IMR-90 (cell line): ENCODE measurements at regions not wholly inside any gene's neighbourhood (a gene's known extent, or its start where the extent isn't known, plus 50 kb on each side); places are given as distances from the start of the nearest gene placed in this dataset.

Experiments used
- ATAC-seq: fragments of 200-7000 bp; cut with Tn5 transposase; 2 replicates; pipeline ENCODE4 v1.9.1; 2020; ENCODE audit warnings: low read depth, mild to moderate bottlenecking, moderate library complexity
- BruUV-seq: library from RNA; stranded (reverse); fragments of 400-500 nt; replicated peaks from 2 replicates; lab custom pipeline; 2021; lab: Mats Ljungman, UMichigan
- CTCF ChIA-PET: fragments of 300-600 bp; formaldehyde crosslinking; extraction: SDS; loops from one replicate; lab custom pipeline; 2021; ENCODE audit warnings: antibody characterized with exemption; lab: Yijun Ruan, JAX
- POLR2A ChIA-PET: fragments of 300-600 bp; sonication (Branson Sonifier 250); formaldehyde crosslinking; loops from one replicate; lab custom pipeline; 2022; ENCODE audit warnings: antibody characterized with exemption; ENCODE audit not compliant: unreplicated experiment; lab: Charles Lee
- DNase-seq: peaks from one replicate; pipeline ENCODE4 v3.0.0; 2013
- H2AFZ ChIP-seq: replicated peaks from 2 replicates; pipeline ENCODE3; 2013; ENCODE audit warnings: low read length, mild to moderate bottlenecking; ENCODE audit not compliant: poor library complexity
- H2AK5ac ChIP-seq: 2 replicates; pipeline ENCODE4 v1.6.1; 2013; ENCODE audit warnings: low read depth, low read length, inconsistent platforms
- H2AK9ac ChIP-seq: replicated peaks from 2 replicates; pipeline ENCODE3; 2013; ENCODE audit warnings: mild to moderate bottlenecking, low read depth, low read length, moderate library complexity; ENCODE audit not compliant: poor library complexity
- H2BK120ac ChIP-seq: 2 replicates; pipeline ENCODE4 v1.6.1; 2013; ENCODE audit warnings: low read depth, low read length, inconsistent platforms
- H2BK15ac ChIP-seq: 3 replicates; pipeline ENCODE4 v1.6.1; 2013; ENCODE audit warnings: low read depth, low read length, inconsistent platforms
- H2BK20ac ChIP-seq: 2 replicates; pipeline ENCODE4 v1.6.1; 2013; ENCODE audit warnings: low read depth, mild to moderate bottlenecking, inconsistent platforms, low read length, moderate library complexity
- H2BK5ac ChIP-seq: 2 replicates; pipeline ENCODE4 v1.6.1; 2013; ENCODE audit warnings: mild to moderate bottlenecking, low read depth, low read length, inconsistent platforms; ENCODE audit not compliant: poor library complexity, severe bottlenecking
- H3K14ac ChIP-seq: replicated peaks from 2 replicates; pipeline ENCODE4 v1.6.1; 2013; ENCODE audit warnings: low read depth, low read length, inconsistent platforms
- H3K18ac ChIP-seq: 2 replicates; pipeline ENCODE4 v1.6.1; 2013; ENCODE audit warnings: low read depth, low read length, control low read depth
- H3K23ac ChIP-seq: 2 replicates; pipeline ENCODE4 v1.6.1; 2013; ENCODE audit warnings: low read depth, low read length, inconsistent platforms
- H3K27ac ChIP-seq: 2 replicates; pipeline ENCODE4 v1.5.1; 2013; ENCODE audit warnings: mild to moderate bottlenecking, control low read depth, low read length; ENCODE audit not compliant: insufficient read depth
- H3K27me3 ChIP-seq: 2 replicates; pipeline ENCODE4 v1.6.1; 2013; ENCODE audit warnings: low read length; ENCODE audit not compliant: control insufficient read depth, insufficient read depth
- H3K36me3 ChIP-seq: 2 replicates; pipeline ENCODE4 v1.6.1; 2013; ENCODE audit warnings: low read length, mixed read lengths; ENCODE audit not compliant: control insufficient read depth, insufficient read depth
- H3K4ac ChIP-seq: 2 replicates; pipeline ENCODE4 v1.6.1; 2013; ENCODE audit warnings: low read depth, low read length, inconsistent platforms
- H3K4me1 ChIP-seq: 2 replicates; pipeline ENCODE4 v1.6.1; 2013; ENCODE audit warnings: low read length, mixed read lengths; ENCODE audit not compliant: control insufficient read depth, insufficient read depth
- H3K4me2 ChIP-seq: 2 replicates; pipeline ENCODE4 v1.6.1; 2013; ENCODE audit warnings: low read depth, mild to moderate bottlenecking, control low read depth, low read length, moderate library complexity
- H3K4me3 ChIP-seq: 2 replicates; pipeline ENCODE4 v1.5.1; 2013; ENCODE audit warnings: low read depth, mild to moderate bottlenecking, control low read depth, low read length, moderate library complexity; ENCODE audit not compliant: insufficient read depth
- H3K56ac ChIP-seq: 2 replicates; pipeline ENCODE4 v1.6.1; 2013; ENCODE audit warnings: low read length, inconsistent platforms; ENCODE audit not compliant: insufficient read depth; ENCODE audit errors: extremely low read depth
- H3K79me1 ChIP-seq, 2 experiments: 2 replicates each; pipeline ENCODE4 v1.6.1; 2013; ENCODE audit warnings: low read length in 2 of 2, inconsistent platforms in 1 of 2, low read depth in 1 of 2
- H3K9ac ChIP-seq: 2 replicates; pipeline ENCODE4 v1.6.1; 2013; ENCODE audit warnings: low read depth, low read length, control low read depth
- H3K9me1 ChIP-seq: 2 replicates; pipeline ENCODE4 v1.6.1; 2013; ENCODE audit warnings: low read length, inconsistent platforms; ENCODE audit not compliant: insufficient read depth
- H3K9me3 ChIP-seq: 2 replicates; pipeline ENCODE4 v1.6.1; 2013; ENCODE audit warnings: low read length; ENCODE audit not compliant: control insufficient read depth, insufficient read depth
- H4K20me1 ChIP-seq: 2 replicates; pipeline ENCODE4 v1.6.1; 2013; ENCODE audit warnings: low read length, inconsistent platforms; ENCODE audit not compliant: insufficient read depth
- H4K5ac ChIP-seq: 2 replicates; pipeline ENCODE4 v1.6.1; 2013; ENCODE audit warnings: mild to moderate bottlenecking, low read depth, low read length, control low read depth
- H4K8ac ChIP-seq, 2 experiments: 2 replicates each; pipeline ENCODE4 v1.6.1; 2013; ENCODE audit warnings: low read depth in 2 of 2, low read length in 2 of 2, control low read depth in 1 of 2, inconsistent platforms in 1 of 2
- H4K91ac ChIP-seq: 2 replicates; pipeline ENCODE4 v1.6.1; 2013; ENCODE audit warnings: low read depth, low read length, inconsistent platforms; ENCODE audit not compliant: insufficient read depth
- CHD1 ChIP-seq: IDR thresholded peaks from 2 replicates; pipeline ENCODE4 v1.6.1; 2012; ENCODE audit warnings: low read depth, low read length, improper control_type of control experiment
- MAFK ChIP-seq: IDR thresholded peaks from 2 replicates; pipeline ENCODE4 v1.6.1; 2012; ENCODE audit warnings: low read depth, low read length, improper control_type of control experiment
- MAZ ChIP-seq: IDR thresholded peaks from 2 replicates; pipeline ENCODE4 v1.6.1; 2012; ENCODE audit warnings: low read depth, mild to moderate bottlenecking, low read length, improper control_type of control experiment, moderate library complexity, borderline replicate concordance
- NFE2L2 ChIP-seq: fragments of 150-350 bp; IDR thresholded peaks from 2 replicates; pipeline ENCODE4 v1.6.1; 2016; ENCODE audit warnings: low read depth, mild to moderate bottlenecking, low read length
- RAD21 ChIP-seq: IDR thresholded peaks from 2 replicates; pipeline ENCODE4 v1.6.1; 2012; ENCODE audit warnings: low read length, improper control_type of control experiment
- RCOR1 ChIP-seq: IDR thresholded peaks from 2 replicates; pipeline ENCODE4 v1.6.1; 2012; ENCODE audit warnings: mild to moderate bottlenecking, low read length, improper control_type of control experiment; ENCODE audit not compliant: insufficient replicate concordance
- RFX5 ChIP-seq: IDR thresholded peaks from 2 replicates; pipeline ENCODE4 v1.8.0; 2012; ENCODE audit warnings: low read depth, mild to moderate bottlenecking, low read length, moderate library complexity
- SMC3 ChIP-seq: fragments of 150-350 bp; IDR thresholded peaks from 2 replicates; pipeline ENCODE4 v1.6.1; 2016; ENCODE audit warnings: low read depth, mild to moderate bottlenecking, antibody characterized with exemption, low read length, moderate library complexity
- USF2 ChIP-seq: fragments of 150-350 bp; IDR thresholded peaks from 2 replicates; pipeline ENCODE4 v1.6.1; 2017; ENCODE audit warnings: mild to moderate bottlenecking, antibody characterized with exemption, low read length, low read depth
- WGBS, 2 experiments: methylation state at CpG; one replicate each; pipeline versions ENCODE4 v1.1.5 to v1.1.7; 2013; ENCODE audit warnings: missing lambda C conversion rate in 2 of 2; ENCODE audit not compliant: insufficient read length in 1 of 2; ENCODE audit errors: extremely low coverage in 2 of 2; 5-methylcytosine and 5-hydroxymethylcytosine counted together
- dilution Hi-C: fragments of 300-500 bp; cut with HindIII; formaldehyde crosslinking; loops from one replicate; pipeline ENCODE4 v1.14.3; 2018; ENCODE audit warnings: low sequenced_read_pairs; ENCODE audit not compliant: unreplicated experiment
- in situ Hi-C: fragments of 300-500 bp; cut with MboI; formaldehyde crosslinking; loops from 3 replicates; pipeline ENCODE4 v1.14.3; 2019; ENCODE audit warnings: low sequenced_read_pairs, inconsistent platforms, mixed read lengths
- intact Hi-C: fragments of 100-400 bp; cut with micrococcal nuclease; formaldehyde crosslinking; loops from 2 replicates; pipeline ENCODE4 v1.10.0; 2022

- no peak overlapping the region for H3K9ac ChIP-seq
- H3K4me1 ChIP-seq, result no peaks in the 10 kb centered on the region
- DNase-seq, result no peak
- no peak overlapping the region for H3K27ac ChIP-seq
- ChIA-PET POLR2A (no interaction called here), CTCF (no interaction called here)
- no peaks in the 10 kb centered on the region for H3K36me3 ChIP-seq
- no peak overlapping the region for H3K18ac ChIP-seq
- no peak overlapping the region for H4K8ac ChIP-seq
- H2BK120ac ChIP-seq, result no peak overlapping the region
- H4K20me1 ChIP-seq, result no peaks in the 10 kb centered on the region
- no peak overlapping the region for H3K56ac ChIP-seq
- no peak overlapping the region for H2BK5ac ChIP-seq
- H3K4me3 ChIP-seq, result no peak overlapping the region
- no peak overlapping the region for H2BK20ac ChIP-seq
- H3K4ac ChIP-seq, result no peak overlapping the region
- no peak overlapping the region for H4K5ac ChIP-seq
- no peak overlapping the region for H2BK15ac ChIP-seq
- no peaks in the 10 kb centered on the region for H3K79me1 ChIP-seq
- peaks cover 5% of the 10 kb centered on the region for H3K9me3 ChIP-seq
- no peak overlapping the region for H3K23ac ChIP-seq
- ATAC-seq, result no peak
- no peak overlapping the region for H2AFZ ChIP-seq
- no peak overlapping the region for H3K4me2 ChIP-seq
- in situ Hi-C loops, result no loop called here
- dilution Hi-C loops, result no loop called here
- TF ChIP-seq MAZ (no peak), USF2 (no peak), RFX5 (no peak), MAFK (no peak), RCOR1 (no peak), NFE2L2 (no peak), RAD21 (no peak), CHD1 (no peak), SMC3 (no peak)
- no peak overlapping the region for H2AK9ac ChIP-seq
- no CpG with 5 or more reads among the region's 2 CpGs for WGBS, 2 experiments
- BruUV-seq, result no TSS peak
- no peaks in the 10 kb centered on the region for H3K9me1 ChIP-seq
- intact Hi-C loops, result no loop called here
- H3K14ac ChIP-seq, result no peak overlapping the region
- H2AK5ac ChIP-seq, result no peak overlapping the region
- H4K91ac ChIP-seq, result no peak overlapping the region
- peaks cover 2% of the 10 kb centered on the region for H3K27me3 ChIP-seq
Observed at GRCh38 chr3:59152943-59153342, 103.1 kb upstream of the CFAP20DC start.
